ENCODE measurements at regions not wholly inside any gene's neighbourhood (a gene's known extent, or its start where the extent isn't known, plus 50 kb on each side); places are given as distances from the start of the nearest gene placed in this dataset.

DNA sequence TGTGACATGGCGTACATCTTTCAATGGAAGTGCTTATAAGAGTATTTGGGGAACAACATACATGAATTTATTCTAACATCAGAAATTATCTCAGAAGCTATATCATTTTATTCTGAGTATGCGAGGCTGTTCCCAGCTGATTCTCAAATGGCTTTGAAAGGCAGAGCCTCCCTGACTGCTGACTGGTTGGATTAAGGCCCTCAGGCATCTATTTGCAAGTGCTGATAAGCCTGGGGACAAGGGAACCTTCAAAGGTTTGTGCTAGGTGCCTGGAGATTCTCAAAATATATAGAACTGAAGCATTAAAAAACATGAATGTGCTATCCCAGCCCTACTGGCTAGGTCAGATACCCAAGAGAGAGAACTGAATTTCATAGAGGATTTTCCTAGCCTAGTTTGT, 235.1 kb downstream of the LURAP1L start:
- Histone ChIP-seq H3K27ac (ENCODE audit: extremely low read depth, low read depth, low read length) (no peak overlapping the region), H3K4me3 (ENCODE audit: low read depth, low read length) (no peak overlapping the region), H3K4me1 (ENCODE audit: control insufficient read depth, insufficient read depth, low read length) (no peaks in the 10 kb centered on the region), H3K36me3 (ENCODE audit: control insufficient read depth in 2 of 2, insufficient read depth in 1 of 2, low read length in 2 of 2) (no peaks in the 10 kb centered on the region), H3K9me3 (ENCODE audit: control insufficient read depth, insufficient read depth, low read depth, low read length) (no peaks in the 10 kb centered on the region)
- ChIA-PET CTCF (no interaction called here), POLR2A (no interaction called here)
- TF ChIP-seq SP2 (tag by site-specific recombination; IDR thresholded peaks at IDR 0.05) (no peak), MZF1 (tag by site-specific recombination; IDR thresholded peaks at IDR 0.05; ENCODE audit: borderline replicate concordance) (no peak), ZNF404 (tag by site-specific recombination; IDR thresholded peaks at IDR 0.05) (no peak), ZSCAN30 (tag by site-specific recombination; IDR thresholded peaks at IDR 0.05) (no peak), BCL11A (tag by site-specific recombination; IDR thresholded peaks at IDR 0.05; ENCODE audit: low read depth) (no peak), ZBTB7A (tag by site-specific recombination; IDR thresholded peaks at IDR 0.05; ENCODE audit: low read depth) (no peak), ZNF174 (tag by site-specific recombination; IDR thresholded peaks at IDR 0.05) (no peak), ZFP3 (tag by site-specific recombination; IDR thresholded peaks at IDR 0.05; ENCODE audit: low read depth) (no peak), ZNF311 (tag by site-specific recombination; IDR thresholded peaks at IDR 0.05; ENCODE audit: borderline replicate concordance) (no peak), ZNF16 (tag by site-specific recombination; IDR thresholded peaks at IDR 0.05; ENCODE audit: low read depth) (no peak), ZNF341 (tag by site-specific recombination; IDR thresholded peaks at IDR 0.05; ENCODE audit: low read depth) (no peak), ZNF416 (tag by site-specific recombination; IDR thresholded peaks at IDR 0.05) (no peak), GLIS1 (tag by site-specific recombination; IDR thresholded peaks at IDR 0.05) (no peak), ZNF114 (tag by site-specific recombination; IDR thresholded peaks at IDR 0.05) (no peak), ZNF423 (tag by site-specific recombination; IDR thresholded peaks at IDR 0.05) (no peak), ZNF292 (tag by site-specific recombination; IDR thresholded peaks at IDR 0.05; ENCODE audit: borderline replicate concordance, low read depth) (no peak)
- TF ChIP-seq, protein P1, sequence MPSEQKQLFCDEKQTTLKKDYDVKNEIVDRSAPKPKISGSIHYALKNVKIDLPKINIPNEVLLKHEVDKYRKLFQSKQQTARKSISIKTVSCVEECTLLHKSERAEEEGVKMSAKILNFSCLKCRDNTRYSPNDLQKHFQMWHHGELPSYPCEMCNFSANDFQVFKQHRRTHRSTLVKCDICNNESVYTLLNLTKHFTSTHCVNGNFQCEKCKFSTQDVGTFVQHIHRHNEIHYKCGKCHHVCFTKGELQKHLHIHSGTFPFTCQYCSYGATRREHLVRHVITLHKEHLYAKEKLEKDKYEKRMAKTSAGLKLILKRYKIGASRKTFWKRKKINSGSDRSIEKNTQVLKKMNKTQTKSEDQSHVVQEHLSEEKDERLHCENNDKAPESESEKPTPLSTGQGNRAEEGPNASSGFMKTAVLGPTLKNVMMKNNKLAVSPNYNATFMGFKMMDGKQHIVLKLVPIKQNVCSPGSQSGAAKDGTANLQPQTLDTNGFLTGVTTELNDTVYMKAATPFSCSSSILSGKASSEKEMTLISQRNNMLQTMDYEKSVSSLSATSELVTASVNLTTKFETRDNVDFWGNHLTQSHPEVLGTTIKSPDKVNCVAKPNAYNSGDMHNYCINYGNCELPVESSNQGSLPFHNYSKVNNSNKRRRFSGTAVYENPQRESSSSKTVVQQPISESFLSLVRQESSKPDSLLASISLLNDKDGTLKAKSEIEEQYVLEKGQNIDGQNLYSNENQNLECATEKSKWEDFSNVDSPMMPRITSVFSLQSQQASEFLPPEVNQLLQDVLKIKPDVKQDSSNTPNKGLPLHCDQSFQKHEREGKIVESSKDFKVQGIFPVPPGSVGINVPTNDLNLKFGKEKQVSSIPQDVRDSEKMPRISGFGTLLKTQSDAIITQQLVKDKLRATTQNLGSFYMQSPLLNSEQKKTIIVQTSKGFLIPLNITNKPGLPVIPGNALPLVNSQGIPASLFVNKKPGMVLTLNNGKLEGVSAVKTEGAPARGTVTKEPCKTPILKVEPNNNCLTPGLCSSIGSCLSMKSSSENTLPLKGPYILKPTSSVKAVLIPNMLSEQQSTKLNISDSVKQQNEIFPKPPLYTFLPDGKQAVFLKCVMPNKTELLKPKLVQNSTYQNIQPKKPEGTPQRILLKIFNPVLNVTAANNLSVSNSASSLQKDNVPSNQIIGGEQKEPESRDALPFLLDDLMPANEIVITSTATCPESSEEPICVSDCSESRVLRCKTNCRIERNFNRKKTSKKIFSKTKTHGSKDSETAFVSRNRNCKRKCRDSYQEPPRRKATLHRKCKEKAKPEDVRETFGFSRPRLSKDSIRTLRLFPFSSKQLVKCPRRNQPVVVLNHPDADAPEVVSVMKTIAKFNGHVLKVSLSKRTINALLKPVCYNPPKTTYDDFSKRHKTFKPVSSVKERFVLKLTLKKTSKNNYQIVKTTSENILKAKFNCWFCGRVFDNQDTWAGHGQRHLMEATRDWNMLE (tag by site-specific recombination; conservative IDR thresholded peaks at IDR 0.05; ENCODE audit: low read depth) = no peak
- TF ChIP-seq, protein P2, sequence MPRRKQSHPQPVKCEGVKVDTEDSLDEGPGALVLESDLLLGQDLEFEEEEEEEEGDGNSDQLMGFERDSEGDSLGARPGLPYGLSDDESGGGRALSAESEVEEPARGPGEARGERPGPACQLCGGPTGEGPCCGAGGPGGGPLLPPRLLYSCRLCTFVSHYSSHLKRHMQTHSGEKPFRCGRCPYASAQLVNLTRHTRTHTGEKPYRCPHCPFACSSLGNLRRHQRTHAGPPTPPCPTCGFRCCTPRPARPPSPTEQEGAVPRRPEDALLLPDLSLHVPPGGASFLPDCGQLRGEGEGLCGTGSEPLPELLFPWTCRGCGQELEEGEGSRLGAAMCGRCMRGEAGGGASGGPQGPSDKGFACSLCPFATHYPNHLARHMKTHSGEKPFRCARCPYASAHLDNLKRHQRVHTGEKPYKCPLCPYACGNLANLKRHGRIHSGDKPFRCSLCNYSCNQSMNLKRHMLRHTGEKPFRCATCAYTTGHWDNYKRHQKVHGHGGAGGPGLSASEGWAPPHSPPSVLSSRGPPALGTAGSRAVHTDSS (tag by site-specific recombination; IDR thresholded peaks at IDR 0.05) = no peak
- TF ChIP-seq, protein P3, sequence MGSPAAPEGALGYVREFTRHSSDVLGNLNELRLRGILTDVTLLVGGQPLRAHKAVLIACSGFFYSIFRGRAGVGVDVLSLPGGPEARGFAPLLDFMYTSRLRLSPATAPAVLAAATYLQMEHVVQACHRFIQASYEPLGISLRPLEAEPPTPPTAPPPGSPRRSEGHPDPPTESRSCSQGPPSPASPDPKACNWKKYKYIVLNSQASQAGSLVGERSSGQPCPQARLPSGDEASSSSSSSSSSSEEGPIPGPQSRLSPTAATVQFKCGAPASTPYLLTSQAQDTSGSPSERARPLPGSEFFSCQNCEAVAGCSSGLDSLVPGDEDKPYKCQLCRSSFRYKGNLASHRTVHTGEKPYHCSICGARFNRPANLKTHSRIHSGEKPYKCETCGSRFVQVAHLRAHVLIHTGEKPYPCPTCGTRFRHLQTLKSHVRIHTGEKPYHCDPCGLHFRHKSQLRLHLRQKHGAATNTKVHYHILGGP (tag by site-specific recombination; IDR thresholded peaks at IDR 0.05) = no peak
- TF ChIP-seq, protein P4, sequence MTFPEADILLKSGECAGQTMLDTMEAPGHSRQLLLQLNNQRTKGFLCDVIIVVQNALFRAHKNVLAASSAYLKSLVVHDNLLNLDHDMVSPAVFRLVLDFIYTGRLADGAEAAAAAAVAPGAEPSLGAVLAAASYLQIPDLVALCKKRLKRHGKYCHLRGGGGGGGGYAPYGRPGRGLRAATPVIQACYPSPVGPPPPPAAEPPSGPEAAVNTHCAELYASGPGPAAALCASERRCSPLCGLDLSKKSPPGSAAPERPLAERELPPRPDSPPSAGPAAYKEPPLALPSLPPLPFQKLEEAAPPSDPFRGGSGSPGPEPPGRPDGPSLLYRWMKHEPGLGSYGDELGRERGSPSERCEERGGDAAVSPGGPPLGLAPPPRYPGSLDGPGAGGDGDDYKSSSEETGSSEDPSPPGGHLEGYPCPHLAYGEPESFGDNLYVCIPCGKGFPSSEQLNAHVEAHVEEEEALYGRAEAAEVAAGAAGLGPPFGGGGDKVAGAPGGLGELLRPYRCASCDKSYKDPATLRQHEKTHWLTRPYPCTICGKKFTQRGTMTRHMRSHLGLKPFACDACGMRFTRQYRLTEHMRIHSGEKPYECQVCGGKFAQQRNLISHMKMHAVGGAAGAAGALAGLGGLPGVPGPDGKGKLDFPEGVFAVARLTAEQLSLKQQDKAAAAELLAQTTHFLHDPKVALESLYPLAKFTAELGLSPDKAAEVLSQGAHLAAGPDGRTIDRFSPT (tag by site-specific recombination; IDR thresholded peaks at IDR 0.05) = no peak
